NCI-H2081 (cell line): ENCODE measurements at regions not wholly inside any gene's neighbourhood (a gene's known extent, or its start where the extent isn't known, plus 50 kb on each side); places are given as distances from the start of the nearest gene placed in this dataset.
"Not testable (repeated sequence)": the region's sequence is repeated elsewhere in the genome, so short reads cannot be mapped to it uniquely, and the experiment has no call there.

Source experiments
- DNase-seq, 2 experiments: peaks; one replicate each; lab custom pipeline; 2025; lab: John Stamatoyannopoulos, UW

- no peak for DNase-seq
Observed at GRCh38 chr5:36481454-36482120, 124.8 kb upstream of the SLC1A3 start.

DNA sequence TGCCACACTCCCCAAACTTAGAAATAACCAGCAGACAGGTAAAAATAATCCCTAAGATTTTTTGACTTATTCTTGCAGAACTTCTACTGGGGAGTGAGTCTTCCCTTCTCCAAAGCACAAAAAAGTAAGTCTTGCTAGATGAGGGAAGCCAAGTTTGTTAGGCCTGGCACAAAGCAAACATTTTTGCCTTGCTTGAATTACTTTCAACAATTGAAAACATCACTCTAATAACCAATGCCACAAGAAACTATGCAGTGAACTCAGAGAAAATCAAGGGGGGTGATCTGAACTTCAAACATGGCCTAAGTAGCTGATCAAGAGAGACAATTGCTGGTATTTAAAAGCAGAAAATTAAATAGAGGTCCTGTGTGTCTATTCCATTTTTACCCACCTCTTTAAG lies 123.6 kb upstream of the SLC1A3 start:
- no peak for DNase-seq

DNA sequence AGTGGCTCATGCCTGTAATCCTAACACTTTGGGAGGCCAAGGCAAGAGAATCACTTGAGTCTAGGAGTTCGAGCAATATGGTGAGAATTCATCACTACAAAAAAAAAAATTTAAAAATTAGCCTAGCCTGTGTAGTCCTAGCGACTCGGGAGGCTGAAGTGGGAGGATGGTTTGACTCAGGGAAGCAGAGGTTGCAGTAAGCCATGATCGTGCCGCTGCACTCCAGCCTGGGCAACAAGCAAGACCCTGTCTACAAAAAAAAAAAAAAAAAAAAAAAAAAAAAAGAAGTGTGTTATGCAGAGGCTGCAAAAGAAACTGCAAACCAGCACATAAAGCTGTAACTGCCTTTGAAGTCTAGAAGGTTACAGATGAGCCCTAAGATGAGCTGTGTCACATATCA lies 116.9 kb upstream of the SLC1A3 start:
- no peak for DNase-seq

DNA sequence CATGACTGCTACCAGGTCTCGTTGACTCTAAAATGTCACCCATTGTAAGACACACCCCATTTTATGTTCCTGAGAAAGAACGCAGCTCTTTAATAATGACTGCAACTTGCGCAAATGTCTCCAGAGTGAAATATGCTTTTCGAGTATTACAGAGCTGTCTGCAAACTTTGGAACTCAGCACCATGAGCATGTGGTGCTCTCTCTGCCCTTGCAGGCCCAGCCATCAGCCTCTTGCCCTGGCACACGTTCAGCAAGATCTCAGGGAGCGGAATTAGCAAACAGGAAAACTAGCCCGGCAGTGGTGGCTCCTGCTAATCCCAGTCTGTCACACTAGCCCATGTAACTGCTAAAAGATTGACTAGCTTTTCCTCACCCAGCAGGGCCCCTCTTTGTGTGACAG lies 114.5 kb upstream of the SLC1A3 start:
- DNase-seq, result no peak

- no peak for DNase-seq
Observed at GRCh38 chr5:36492984-36493654, 113.3 kb upstream of the SLC1A3 start.

DNA sequence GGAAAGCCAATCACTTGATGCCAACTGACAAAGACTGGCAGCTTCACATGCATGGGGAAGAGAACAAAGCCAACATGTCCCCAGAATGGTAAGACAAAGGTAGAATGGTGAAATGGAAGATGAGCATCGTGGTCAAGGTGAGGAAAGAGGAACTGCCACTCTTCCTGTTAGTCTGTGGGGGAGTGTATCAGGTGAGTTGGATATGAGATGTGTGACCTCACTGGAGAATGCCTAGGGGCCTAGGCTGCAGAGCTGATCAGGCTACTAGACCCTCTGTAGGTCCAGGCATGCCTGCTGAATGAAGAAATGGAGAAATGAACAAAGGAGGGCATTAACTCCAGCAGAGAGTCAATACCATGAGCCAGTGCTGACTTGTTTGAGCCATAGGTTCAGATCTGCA lies 112.4 kb upstream of the SLC1A3 start:
- no peak for DNase-seq

- DNase-seq, result no peak
Observed at GRCh38 chr5:36494841-36495601, 111.4 kb upstream of the SLC1A3 start.

DNA sequence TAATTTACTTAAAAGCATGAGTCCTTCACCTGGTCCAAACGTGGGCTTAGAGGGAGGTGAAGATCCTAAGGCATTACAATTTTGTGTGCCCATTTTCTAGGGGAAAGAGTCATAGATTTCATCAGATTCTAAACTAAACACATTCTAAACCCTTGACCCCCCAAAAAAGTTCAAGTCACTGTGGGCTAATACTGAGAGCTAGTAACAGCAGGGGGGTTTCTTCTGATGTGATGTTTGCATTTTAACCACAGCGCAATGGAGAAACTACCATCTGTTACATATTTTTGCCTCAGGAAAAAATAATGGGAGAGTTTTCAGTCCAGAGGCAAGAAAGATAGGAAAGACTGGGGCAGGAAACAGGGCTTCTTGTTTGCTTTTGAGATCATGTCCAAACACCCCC lies 110.8 kb upstream of the SLC1A3 start:
- DNase-seq, result no peak

DNA sequence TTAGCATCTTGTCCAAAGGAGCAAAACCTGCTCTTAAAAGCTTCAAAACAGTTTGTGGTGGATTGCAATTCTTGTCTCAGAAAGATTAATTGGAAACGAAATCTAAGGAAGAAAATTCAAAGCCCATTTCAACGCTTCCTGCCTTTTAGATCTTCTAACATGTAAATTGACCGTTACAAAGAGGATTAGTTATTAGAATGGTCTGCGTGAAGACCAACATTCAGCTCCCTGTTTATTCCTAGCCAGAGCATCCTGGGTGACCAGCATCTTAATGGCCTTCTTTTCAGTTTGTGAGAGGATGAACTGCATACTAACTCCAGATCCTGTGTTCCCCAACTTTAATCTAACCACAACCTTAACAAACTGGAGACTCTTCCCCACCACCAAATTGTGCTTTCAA lies 109.9 kb upstream of the SLC1A3 start:
- no peak for DNase-seq

DNA sequence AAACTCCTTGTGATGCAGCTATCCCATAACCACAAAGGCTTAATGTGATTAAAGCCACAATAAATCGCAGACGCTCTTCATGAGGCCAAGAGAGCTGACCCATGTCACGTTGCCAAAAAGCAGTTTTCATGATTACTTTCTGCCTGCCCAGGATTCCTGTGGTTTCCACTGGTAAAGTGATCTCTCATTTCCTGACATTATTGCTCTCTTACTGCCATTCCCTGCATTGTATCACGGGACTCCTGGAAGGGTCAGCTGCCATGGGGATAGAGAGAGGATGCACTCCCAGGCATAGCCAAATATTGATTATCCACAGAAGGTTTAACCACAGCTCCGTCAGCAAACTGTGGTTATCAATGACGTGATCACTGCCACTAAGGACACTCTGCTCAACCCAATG lies 103.8 kb upstream of the SLC1A3 start:
- no peak for DNase-seq

- no peak for DNase-seq
Observed at GRCh38 chr5:36505021-36505420, 101.4 kb upstream of the SLC1A3 start.

GRCh38 chr5:36507332-36507952 lies 99.0 kb upstream of the SLC1A3 start:
- peak; percentile 70 to 81 for DNase-seq

DNA sequence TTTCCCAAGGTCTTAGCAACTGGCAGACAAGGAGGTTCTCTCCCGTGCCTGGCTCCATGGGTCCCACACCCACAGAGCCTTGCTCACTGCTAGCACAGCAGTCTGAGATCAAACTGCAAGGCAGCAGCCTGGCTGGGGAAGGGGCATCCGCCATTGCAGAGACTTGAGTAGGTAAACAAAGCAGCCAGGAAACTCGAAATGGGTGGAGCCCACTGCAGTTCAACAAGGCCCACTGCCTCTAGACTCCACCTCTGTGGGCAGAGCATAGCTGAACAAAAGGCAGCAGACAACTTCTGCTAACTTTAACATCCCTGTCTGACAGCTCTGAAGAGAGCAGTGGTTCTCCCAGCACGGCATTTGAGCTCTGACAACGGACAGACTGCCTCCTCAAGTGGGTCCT lies 98.1 kb upstream of the SLC1A3 start:
- not testable (repeated sequence) for DNase-seq

DNA sequence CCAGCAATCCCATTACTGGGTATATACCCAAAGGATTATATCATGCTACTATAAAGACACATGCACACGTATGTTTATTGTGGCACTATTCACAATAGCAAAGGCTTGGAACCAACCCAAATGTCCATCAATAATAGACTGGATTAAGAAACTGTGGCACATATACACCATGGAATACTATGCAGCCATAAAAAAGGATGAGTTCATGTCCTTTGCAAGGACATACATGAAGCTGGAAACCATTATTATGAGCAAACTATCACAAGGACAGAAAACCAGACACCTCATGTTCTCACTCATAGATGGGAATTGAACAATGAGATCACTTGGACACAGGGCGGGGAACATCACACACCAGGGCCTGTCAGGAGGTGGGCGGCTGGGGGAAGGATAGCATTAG lies 92.8 kb upstream of the SLC1A3 start:
- not testable (repeated sequence) for DNase-seq

- no peak for DNase-seq
Observed at GRCh38 chr5:36519881-36520280, 86.5 kb upstream of the SLC1A3 start.

DNA sequence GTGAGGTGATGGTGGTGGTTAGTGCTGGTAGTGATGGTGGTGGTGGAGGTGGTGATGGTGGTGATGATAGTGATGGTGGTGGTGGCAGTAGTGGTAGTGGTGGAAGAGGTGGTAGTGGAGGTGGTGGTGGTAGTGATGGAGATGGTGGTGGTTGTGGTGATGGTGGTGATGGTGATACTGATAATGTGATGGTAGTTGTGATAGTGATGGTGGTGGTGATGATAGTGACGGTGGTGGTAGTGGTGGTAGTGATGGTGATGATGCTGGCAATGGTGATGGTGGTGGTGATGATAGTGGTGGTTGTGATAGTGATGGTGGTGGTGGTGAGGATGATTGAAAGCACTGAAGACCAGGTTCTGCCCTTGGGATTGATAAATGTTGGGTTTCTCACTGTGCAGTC lies 85.2 kb upstream of the SLC1A3 start:
- no peak for DNase-seq

DNA sequence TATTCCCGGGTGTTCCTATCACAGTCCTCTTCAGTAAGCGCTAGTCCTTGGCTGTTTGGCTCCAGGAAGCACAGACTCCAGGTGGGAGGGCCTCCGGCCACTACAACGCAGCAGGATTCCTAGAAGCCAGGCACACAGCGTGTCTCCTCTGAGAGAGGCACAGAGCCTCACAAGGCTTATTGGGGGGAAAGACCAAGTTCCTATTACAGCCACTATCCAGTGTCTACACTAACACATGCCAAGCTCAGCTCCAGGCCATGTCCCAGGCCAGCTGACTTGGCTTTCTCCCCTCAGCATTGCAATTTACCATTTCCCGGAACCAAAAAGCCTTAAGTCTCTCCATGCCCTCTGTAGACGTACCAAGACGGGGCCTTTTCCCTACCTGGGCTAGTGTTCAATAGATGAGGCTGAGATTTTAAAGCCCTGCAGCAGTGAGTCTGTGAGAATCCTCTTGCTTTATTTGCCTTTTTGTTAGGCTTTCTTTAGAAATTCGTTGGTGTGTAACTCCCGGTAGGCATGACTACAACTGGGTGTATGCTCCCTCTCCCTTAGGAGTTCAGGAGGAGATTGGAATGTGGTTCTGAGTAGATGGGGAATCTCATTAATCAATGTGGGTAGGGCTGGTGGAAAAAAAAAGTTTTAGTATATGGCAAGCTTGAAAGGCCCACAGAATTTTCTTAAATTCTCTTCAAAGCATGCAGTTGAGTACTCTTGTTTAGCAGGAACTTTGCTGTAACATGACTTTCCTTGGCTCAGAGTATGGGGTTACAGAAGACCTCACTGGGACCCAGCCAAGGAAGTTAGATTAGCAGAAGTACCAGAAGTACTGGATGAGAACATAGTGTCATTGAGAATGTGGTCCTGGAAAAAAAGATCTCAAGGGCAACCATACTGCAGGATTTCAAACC lies 84.3 kb upstream of the SLC1A3 start:
- no peak for DNase-seq

GRCh38 chr5:36522746-36523065 lies 83.7 kb upstream of the SLC1A3 start:
- no peak for DNase-seq

- DNase-seq, result no peak
Observed at GRCh38 chr5:36523450-36523849, 83.0 kb upstream of the SLC1A3 start.

- no peak for DNase-seq
Observed at GRCh38 chr5:36523926-36524325, 82.5 kb upstream of the SLC1A3 start.

DNA sequence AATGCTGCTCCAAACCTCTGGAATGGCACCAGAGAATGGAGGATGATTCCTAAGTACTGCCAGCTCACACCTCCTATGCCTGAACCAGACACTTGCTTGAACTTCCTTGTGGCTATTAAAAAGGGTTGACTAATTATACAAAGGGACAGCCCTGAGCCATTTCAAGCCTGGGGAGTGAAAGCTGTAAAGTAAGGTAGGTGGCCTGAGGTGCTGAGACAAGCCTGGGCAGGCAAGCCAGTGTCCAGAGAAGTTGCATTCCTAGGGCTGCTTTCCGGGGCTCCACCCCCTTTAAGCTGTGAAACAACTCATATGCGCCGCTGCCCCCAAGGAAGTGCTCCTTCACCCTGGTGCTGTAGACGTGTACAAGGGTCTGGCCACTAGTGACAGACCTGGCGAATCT lies 79.9 kb upstream of the SLC1A3 start:
- DNase-seq, result no peak

DNA sequence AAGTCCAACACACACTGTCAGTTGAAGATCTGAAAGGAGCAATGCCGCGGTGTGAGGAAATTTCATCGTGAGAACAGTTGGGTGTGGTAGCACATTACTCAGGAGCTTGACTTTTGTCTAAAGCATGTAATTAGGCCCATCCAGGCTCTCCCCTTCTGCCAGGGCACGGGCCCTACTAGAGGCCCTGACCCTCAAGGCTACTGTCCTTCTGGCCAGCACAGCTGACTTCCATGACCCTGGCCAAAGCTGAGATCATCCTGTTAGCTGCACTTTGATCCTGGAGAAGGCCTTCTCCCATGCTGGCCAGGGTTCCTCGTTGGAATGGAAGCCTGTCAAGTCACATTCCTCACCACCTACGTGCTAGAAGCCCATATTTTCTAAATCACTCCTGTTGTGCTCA lies 77.8 kb upstream of the SLC1A3 start:
- no peak for DNase-seq
